ENCODE measurements at regions not wholly inside any gene's neighbourhood (a gene's known extent, or its start where the extent isn't known, plus 50 kb on each side); places are given as distances from the start of the nearest gene placed in this dataset.

DNA sequence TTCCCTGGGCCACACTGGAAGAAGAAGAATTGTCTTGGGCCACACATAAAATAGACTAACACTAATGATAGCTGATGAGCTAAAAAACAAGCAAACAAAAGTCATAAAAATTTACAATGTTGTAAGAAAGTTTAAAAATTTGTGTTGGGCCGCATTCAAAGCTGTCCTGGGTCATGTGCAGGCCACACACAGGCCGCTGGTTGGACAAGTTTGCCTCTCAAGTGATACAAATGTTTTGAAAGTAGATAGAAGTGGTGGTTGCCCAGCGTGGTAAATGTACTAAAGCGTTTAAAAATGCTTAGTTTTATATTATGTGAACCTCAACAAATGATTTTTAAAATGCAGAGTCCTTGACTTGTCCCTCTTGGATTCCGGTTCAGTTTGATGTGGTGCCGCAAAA lies 94.9 kb upstream of the TBCA start:
- TF ChIP-seq, protein P1, sequence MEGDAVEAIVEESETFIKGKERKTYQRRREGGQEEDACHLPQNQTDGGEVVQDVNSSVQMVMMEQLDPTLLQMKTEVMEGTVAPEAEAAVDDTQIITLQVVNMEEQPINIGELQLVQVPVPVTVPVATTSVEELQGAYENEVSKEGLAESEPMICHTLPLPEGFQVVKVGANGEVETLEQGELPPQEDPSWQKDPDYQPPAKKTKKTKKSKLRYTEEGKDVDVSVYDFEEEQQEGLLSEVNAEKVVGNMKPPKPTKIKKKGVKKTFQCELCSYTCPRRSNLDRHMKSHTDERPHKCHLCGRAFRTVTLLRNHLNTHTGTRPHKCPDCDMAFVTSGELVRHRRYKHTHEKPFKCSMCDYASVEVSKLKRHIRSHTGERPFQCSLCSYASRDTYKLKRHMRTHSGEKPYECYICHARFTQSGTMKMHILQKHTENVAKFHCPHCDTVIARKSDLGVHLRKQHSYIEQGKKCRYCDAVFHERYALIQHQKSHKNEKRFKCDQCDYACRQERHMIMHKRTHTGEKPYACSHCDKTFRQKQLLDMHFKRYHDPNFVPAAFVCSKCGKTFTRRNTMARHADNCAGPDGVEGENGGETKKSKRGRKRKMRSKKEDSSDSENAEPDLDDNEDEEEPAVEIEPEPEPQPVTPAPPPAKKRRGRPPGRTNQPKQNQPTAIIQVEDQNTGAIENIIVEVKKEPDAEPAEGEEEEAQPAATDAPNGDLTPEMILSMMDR (IDR thresholded peaks at IDR 0.05) = no peak
- no peak for TF ChIP-seq EZH2phosphoT487 (IDR thresholded peaks at IDR 0.05)
